ENCODE measurements at regions not wholly inside any gene's neighbourhood (a gene's known extent, or its start where the extent isn't known, plus 50 kb on each side); places are given as distances from the start of the nearest gene placed in this dataset.

- TF ChIP-seq STAT6 (CRISPR knock-in tag; conservative IDR thresholded peaks at IDR 0.05; ENCODE audit: low read depth): no peak
- no peak for TF ChIP-seq USF1 (CRISPR knock-in tag; IDR thresholded peaks at IDR 0.05)
- TF ChIP-seq ZNF423 (CRISPR knock-in tag; IDR thresholded peaks at IDR 0.05): no peak
- TF ChIP-seq RORB (CRISPR knock-in tag; IDR thresholded peaks at IDR 0.05): no peak
- no peak for TF ChIP-seq ELF4 (CRISPR knock-in tag; IDR thresholded peaks at IDR 0.05; ENCODE audit: low read depth)
- TF ChIP-seq ZNF232 (CRISPR knock-in tag; IDR thresholded peaks at IDR 0.05): no peak
- no peak for TF ChIP-seq MAX (CRISPR knock-in tag; IDR thresholded peaks at IDR 0.05)
- no peak for TF ChIP-seq JAZF1 (CRISPR knock-in tag; IDR thresholded peaks at IDR 0.05)
- no peak for TF ChIP-seq ATF2 (CRISPR knock-in tag; IDR thresholded peaks at IDR 0.05; ENCODE audit: borderline replicate concordance, low read depth)
- no peak for TF ChIP-seq ZNF532 (CRISPR knock-in tag; IDR thresholded peaks at IDR 0.05; ENCODE audit: borderline replicate concordance)
Measured at GRCh38 chr15:95734422-95735316, 595.8 kb upstream of the NR2F2 start (continued).

- H3K27ac Mint-ChIP-seq: no peak overlapping the region
- H3K36me3 Mint-ChIP-seq: no peaks in the 10 kb centered on the region
- ChIA-PET POLR2A (no interaction called here), CTCF (no interaction called here)
- H3K4me1 Mint-ChIP-seq: peaks cover 19% of the 10 kb centered on the region
- H3K4me3 Mint-ChIP-seq: no peak overlapping the region
- no peak for DNase-seq (ENCODE audit: low spot score)
- no peak for ATAC-seq
- H3K27me3 Mint-ChIP-seq (ENCODE audit: low read depth): no peaks in the 10 kb centered on the region; the same call in 1 of the 2 replicates
- H3K9me3 Mint-ChIP-seq: peaks cover 11% of the 10 kb centered on the region
- no peak for TF ChIP-seq PREB (CRISPR knock-in tag; IDR thresholded peaks at IDR 0.05; ENCODE audit: borderline replicate concordance)
- no peak for TF ChIP-seq ATF6 (CRISPR knock-in tag; IDR thresholded peaks at IDR 0.05)
- no peak for TF ChIP-seq ETV6 (CRISPR knock-in tag; IDR thresholded peaks at IDR 0.05)
- TF ChIP-seq RORB (CRISPR knock-in tag; IDR thresholded peaks at IDR 0.05): no peak
- TF ChIP-seq SMAD3 (CRISPR knock-in tag; IDR thresholded peaks at IDR 0.05; ENCODE audit: borderline replicate concordance): no peak
- TF ChIP-seq PRDM15 (CRISPR knock-in tag; IDR thresholded peaks at IDR 0.05): no peak
- TF ChIP-seq ESRRA (CRISPR knock-in tag; IDR thresholded peaks at IDR 0.05; ENCODE audit: borderline replicate concordance): no peak
- no peak for TF ChIP-seq ZNF317 (CRISPR knock-in tag; IDR thresholded peaks at IDR 0.05; ENCODE audit: borderline replicate concordance, low read depth)
- no peak for TF ChIP-seq ZNF219 (CRISPR knock-in tag; IDR thresholded peaks at IDR 0.05; ENCODE audit: borderline replicate concordance)
Measured at GRCh38 chr15:95737060-95737459, 593.4 kb upstream of the NR2F2 start.
